Epithelial cell of esophagus (primary cell): ENCODE measurements at regions not wholly inside any gene's neighbourhood (a gene's known extent, or its start where the extent isn't known, plus 50 kb on each side); places are given as distances from the start of the nearest gene placed in this dataset.

ENCODE experiments used
- DNase-seq: peaks from one replicate; pipeline ENCODE4 v3.0.0; 2010; ENCODE audit warnings: low read depth
- H3K4me3 ChIP-seq: 2 replicates; pipeline ENCODE4 v1.5.1; 2011; ENCODE audit warnings: mild to moderate bottlenecking, low read length, control low read depth
- TF ChIP-seq, protein P1 (sequence below): IDR thresholded peaks from 2 replicates; pipeline ENCODE4 v1.5.1; 2011; ENCODE audit warnings: low read depth, mild to moderate bottlenecking, low read length, control low read depth, inconsistent platforms; ENCODE audit not compliant: insufficient read depth; ENCODE audit errors: missing control alignments

DNA sequence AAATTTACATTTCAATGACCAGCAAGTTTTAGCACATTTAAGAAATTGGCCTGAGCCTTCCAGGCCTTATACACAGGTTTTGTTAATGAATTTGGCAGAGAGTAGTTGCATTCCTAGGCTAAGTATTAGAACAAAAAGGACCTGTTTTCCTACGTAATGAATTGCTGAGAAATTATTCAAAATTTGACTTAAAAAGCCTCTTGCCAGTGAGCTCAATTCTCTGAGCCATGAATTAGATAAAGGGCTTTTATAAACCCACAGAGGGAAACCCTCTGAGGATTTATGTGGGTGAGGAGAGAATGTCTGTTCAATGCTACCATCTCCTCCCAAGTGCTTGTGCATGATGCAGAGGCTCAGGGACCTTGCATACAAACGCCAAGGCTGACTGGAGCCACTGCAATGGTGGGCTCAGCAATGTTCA, 94.5 kb upstream of the PELI2 start:
- no peak overlapping the region for H3K4me3 ChIP-seq
- TF ChIP-seq, protein P1, sequence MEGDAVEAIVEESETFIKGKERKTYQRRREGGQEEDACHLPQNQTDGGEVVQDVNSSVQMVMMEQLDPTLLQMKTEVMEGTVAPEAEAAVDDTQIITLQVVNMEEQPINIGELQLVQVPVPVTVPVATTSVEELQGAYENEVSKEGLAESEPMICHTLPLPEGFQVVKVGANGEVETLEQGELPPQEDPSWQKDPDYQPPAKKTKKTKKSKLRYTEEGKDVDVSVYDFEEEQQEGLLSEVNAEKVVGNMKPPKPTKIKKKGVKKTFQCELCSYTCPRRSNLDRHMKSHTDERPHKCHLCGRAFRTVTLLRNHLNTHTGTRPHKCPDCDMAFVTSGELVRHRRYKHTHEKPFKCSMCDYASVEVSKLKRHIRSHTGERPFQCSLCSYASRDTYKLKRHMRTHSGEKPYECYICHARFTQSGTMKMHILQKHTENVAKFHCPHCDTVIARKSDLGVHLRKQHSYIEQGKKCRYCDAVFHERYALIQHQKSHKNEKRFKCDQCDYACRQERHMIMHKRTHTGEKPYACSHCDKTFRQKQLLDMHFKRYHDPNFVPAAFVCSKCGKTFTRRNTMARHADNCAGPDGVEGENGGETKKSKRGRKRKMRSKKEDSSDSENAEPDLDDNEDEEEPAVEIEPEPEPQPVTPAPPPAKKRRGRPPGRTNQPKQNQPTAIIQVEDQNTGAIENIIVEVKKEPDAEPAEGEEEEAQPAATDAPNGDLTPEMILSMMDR = no peak
- DNase-seq = no peak

DNA sequence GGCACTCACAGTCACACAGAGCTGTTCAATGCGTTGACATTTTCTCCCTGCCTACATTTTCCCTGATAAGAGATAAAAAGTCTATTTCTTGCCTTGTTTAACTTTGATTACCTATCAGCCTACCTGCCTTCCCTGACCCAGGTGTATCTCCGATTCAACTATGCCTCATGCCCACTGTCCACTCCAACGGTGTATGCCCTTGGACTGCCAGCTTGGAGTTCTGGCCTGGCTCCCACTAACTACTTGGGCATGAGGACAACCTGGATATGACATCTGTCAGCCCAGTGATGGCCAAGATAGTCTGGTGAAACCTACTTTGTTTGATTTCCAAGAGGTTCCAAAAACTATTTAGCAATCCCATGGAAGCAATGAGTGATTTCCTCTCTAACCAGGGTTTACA, 93.0 kb upstream of the PELI2 start:
- TF ChIP-seq, protein P1 = no peak

DNA sequence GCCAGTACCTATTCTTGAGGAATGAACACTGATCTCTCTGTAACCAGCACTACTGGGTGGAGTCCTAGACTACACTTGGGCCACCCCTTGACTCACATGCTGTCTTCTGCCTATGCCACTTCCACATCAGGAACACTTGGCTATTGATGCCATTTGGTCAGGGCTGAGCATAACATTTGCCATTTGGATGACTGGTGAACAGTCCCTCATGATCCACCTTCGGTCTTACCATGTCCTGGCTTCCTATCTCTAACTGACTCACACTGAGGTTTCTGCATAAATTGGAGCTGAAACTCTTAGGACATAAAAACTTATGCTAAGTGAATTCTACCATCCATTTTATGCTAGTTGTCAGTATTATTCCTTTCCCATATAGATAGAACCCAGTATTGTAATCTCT, 91.7 kb upstream of the PELI2 start:
- DNase-seq = no peak
- H3K4me3 ChIP-seq = no peak overlapping the region
- TF ChIP-seq, protein P1 = no peak

More for the DNA sequence above, 93.0 kb upstream of the PELI2 start:
- no peak overlapping the region for H3K4me3 ChIP-seq
- DNase-seq = no peak

DNA sequence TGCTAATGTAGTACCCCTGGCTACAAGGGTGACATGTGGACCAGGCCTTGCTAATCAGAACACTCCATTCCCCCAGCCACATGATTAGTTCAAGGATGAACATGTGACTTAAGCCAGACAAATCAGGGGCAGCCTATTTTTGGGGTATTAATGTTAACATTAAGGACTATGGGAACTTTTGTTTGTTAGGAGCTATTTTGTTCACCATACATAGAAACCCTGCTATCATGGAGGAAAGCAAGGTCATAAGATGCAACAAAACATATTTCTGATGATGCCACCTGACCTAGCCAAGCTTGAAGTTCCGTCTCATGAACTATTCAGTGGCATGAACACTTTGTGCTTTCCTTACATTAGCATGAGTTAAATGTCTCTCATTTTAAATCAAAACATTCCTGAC, 90.8 kb upstream of the PELI2 start:
- TF ChIP-seq, protein P1 = no peak

DNA sequence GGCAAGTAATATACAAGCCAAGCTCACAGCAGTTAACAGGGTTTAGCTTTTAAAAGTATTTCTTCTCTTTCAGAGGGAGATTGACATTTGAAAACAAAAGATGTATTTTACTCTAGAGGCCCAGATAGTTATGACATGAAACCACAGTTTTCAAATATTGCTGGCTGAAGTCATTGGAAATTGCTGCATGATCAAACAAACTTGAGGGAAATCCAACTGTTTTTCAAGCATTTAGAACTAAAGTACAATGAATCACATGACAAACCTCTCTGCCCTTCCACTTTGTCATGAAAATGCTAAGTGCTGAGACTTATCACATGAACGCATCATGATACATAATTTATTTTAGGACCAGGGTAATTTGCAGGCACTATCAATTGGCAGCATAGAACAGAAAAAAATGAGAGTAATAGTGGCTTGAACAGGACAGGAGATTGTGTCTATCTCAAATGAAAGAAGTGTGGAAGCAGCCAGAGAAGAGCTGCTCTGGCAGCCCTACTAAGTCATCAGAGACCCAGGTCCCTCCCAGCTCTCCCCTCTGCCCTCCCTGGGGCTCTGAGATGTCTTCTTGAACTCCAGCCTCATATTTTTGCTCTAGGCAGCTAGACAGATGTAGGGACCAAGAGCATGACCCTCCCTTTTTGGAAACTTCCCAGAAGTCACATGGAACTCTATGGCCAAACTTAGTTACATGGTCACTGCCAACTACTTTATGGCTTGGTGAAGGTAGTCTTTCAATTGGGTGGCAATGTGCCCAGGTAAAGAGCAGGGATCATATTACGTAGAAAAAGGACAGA, 90.1 kb upstream of the PELI2 start:
- DNase-seq = no peak

More for the DNA sequence above, 90.8 kb upstream of the PELI2 start:
- DNase-seq = no peak
- no peak overlapping the region for H3K4me3 ChIP-seq

DNA sequence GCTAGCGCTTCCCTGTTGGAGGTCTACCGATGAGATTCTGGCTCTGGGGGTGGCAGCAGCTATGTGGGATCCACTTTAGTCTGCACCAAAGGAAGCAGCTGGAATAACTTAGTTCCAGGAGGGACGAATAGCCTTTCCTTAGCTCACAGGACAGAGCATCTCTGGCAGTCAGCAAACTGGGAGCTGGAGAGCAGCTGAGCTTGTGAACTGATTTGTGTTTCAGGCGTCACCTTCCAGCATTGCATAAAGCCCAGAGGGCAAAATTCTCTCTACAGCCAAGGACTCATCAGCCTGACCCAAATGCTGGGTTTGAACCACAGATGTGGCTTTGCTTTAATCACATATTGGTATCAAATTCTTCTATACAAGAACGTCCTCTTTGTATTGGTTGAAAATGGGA, 81.9 kb upstream of the PELI2 start:
- TF ChIP-seq, protein P1 = no peak

More for the DNA sequence above, 90.1 kb upstream of the PELI2 start:
- H3K4me3 ChIP-seq = no peak overlapping the region
- TF ChIP-seq, protein P1 = no peak

DNA sequence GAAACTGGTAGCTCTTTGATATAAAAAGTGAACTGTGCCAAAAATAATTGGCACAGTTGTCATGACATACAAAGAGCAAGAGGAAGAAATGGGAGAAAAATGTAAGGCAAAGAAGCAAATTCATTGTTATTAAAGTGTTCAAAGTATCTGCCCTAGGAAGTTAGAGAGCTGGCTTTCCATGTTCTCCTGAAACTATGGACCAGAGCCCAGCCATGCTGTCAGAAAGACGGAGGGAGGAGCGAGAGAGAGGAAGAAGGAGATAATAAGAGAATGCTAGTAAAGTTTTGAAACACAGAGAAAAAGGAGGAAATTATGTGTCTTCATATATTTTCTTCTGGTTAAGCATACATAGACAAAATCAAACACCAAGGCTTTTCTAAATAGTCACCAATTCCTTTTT, 78.1 kb upstream of the PELI2 start:
- TF ChIP-seq, protein P1 = no peak
- no peak for DNase-seq

More for the DNA sequence above, 81.9 kb upstream of the PELI2 start:
- peak; percentile 7 for DNase-seq
- no peak overlapping the region for H3K4me3 ChIP-seq

More for the DNA sequence above, 78.1 kb upstream of the PELI2 start:
- no peak overlapping the region for H3K4me3 ChIP-seq
